Spleen (tissue), 7 donors: ENCODE measurements at regions not wholly inside any gene's neighbourhood (a gene's known extent, or its start where the extent isn't known, plus 50 kb on each side); places are given as distances from the start of the nearest gene placed in this dataset.

Experiments used
- CTCF ChIP-seq, 11 experiments: fragments of 200-600 bp in 7 of 11; fragments of 450-650 bp in 4 of 11; sonication (generic) in 4 of 11; IDR thresholded peaks in 8 of 11; conservative IDR thresholded peaks in 3 of 11; 1 replicate in 7 of 11; 2 replicates in 4 of 11; pipeline versions ENCODE4 v1.4.0 to v1.8.0; 2016 to 2021; ENCODE audit warnings: antibody characterized with exemption in 11 of 11, inconsistent platforms in 4 of 11, mild to moderate bottlenecking in 1 of 11
- POLR2A ChIP-seq, 3 donors: fragments of 450-650 bp; IDR thresholded peaks; one replicate each; pipeline ENCODE4 v1.5.1; 2017; ENCODE audit warnings: antibody characterized with exemption in 3 of 3, mild to moderate bottlenecking in 1 of 3
- donor health status: DM: no; HTN: no; CAD: no; lungs with moderate emphysema.
- donor health status: DM: no; HTN: no; CAD: no.
- donor health status: DM: no; HTN: no; CAD: no.

DNA sequence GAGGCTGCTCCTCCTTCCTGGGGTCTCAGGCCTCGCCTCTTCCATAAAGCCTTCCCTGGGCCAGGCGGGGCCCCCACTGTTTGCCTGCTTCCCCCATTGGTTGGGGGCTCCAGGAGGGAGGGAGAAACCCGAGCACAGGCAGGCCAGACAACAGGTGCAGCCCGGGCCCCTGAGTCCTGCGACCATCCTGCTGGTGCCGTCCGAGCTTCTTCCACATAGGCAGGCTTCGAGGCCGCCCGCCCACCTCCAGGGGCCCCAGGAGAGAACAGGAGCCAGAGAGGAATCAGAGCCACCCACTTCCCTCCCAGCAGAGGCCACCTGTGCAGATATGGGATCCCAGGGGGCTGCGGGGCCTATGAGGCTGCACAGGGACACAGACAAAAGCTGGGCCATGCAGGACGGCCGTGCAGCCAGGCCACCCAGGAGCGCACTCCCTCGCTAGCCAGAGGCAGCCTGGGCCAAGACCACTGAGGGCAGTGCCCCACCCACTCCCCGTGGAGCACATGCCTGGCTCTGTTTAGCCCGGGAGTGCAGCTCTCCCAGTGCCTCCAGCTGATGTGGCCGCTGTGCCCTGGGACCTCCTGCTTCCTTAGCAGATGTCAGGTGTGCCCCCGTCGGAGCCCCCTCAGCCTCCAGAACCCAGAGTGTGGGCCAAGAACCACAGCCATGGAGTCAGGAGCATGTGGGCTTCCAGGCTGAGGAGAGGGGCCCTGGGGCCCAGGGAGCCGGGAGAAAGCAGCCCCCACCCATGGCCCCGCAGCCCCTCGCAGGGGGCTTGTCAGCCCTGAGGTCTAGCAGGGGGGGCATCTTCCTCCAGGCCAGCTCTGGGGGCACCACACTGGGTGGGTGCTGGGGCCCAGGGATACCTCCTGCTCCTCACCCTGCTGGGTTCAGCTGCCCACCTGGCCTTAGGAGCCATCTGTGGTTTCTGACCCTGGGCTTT lies 59.9 kb upstream of the INPP5A start:
- TF ChIP-seq CTCF (IDR thresholded peaks at IDR 0.05 in 8 of 11, conservative IDR thresholded peaks at IDR 0.05 in 3 of 11) (no peak), POLR2A (IDR thresholded peaks at IDR 0.05) (no peak)
